HepG2 (cell line): ENCODE measurements at regions not wholly inside any gene's neighbourhood (a gene's known extent, or its start where the extent isn't known, plus 50 kb on each side); places are given as distances from the start of the nearest gene placed in this dataset.
A peak's percentile ranks its signal among the peaks of the same experiment; 100 is the strongest.

Experiments
- EP300 ChIP-seq, 3 experiments: sonication (generic) in 1 of 3; formaldehyde crosslinking in 1 of 3; IDR thresholded peaks; 2 replicates each; pipeline versions ENCODE4 v1.5.1 to v1.6.1; 2011 to 2020; ENCODE audit warnings: low read depth in 2 of 3, low read length in 2 of 3, borderline replicate concordance in 1 of 3, improper control_type of control experiment in 1 of 3, mild to moderate bottlenecking in 1 of 3, missing genetic modification reagents in 1 of 3, moderate library complexity in 1 of 3
- HNRNPLL ChIP-seq: fragments of 200-400 bp; formaldehyde crosslinking; IDR thresholded peaks from 2 replicates; pipeline ENCODE4 v1.6.1; 2017; ENCODE audit warnings: mild to moderate bottlenecking, low read depth, low read length; ENCODE audit not compliant: poor library complexity, severe bottlenecking
- KLF11 ChIP-seq: IDR thresholded peaks from 2 replicates; pipeline ENCODE4 v1.6.1; 2016; ENCODE audit warnings: missing compliant biosample characterization
- KLF9 ChIP-seq: IDR thresholded peaks from 2 replicates; pipeline ENCODE4 v1.6.1; 2016; ENCODE audit warnings: low read depth
- NFIB ChIP-seq: sonication (generic); formaldehyde crosslinking; IDR thresholded peaks from 2 replicates; pipeline ENCODE4 v1.9.0; 2021; ENCODE audit warnings: missing genetic modification reagents, mild to moderate bottlenecking, borderline replicate concordance
- NKX3-1 ChIP-seq: sonication (generic); formaldehyde crosslinking; IDR thresholded peaks from 2 replicates; pipeline ENCODE4 v1.5.0; 2020; ENCODE audit warnings: missing genetic modification reagents
- PHF5A ChIP-seq: IDR thresholded peaks from one replicate; pipeline ENCODE4 v1.6.1; 2018; ENCODE audit warnings: low read depth, missing genetic modification reagents; ENCODE audit not compliant: unreplicated experiment
- ZFYVE20 ChIP-seq: sonication (generic); formaldehyde crosslinking; IDR thresholded peaks from 2 replicates; pipeline ENCODE4 v1.8.0; 2023; ENCODE audit warnings: low read depth, mild to moderate bottlenecking, moderate library complexity, missing genetic modification reagents, borderline replicate concordance
- ZKSCAN8 ChIP-seq: IDR thresholded peaks from 2 replicates; pipeline ENCODE4 v1.6.1; 2016; ENCODE audit warnings: borderline replicate concordance, missing genetic modification reagents, missing compliant biosample characterization
- ZNF101 ChIP-seq: sonication (generic); formaldehyde crosslinking; IDR thresholded peaks from 2 replicates; pipeline ENCODE4 v1.4.0; 2020; ENCODE audit warnings: mild to moderate bottlenecking, low read depth, missing genetic modification reagents, borderline replicate concordance
- ZNF264 ChIP-seq: sonication (generic); formaldehyde crosslinking; IDR thresholded peaks from 2 replicates; pipeline ENCODE4 v1.4.0; 2020; ENCODE audit warnings: missing genetic modification reagents
- ZNF383 ChIP-seq: sonication (generic); formaldehyde crosslinking; IDR thresholded peaks from 2 replicates; pipeline ENCODE4 v1.4.0; 2020; ENCODE audit warnings: missing genetic modification reagents, mild to moderate bottlenecking, borderline replicate concordance
- ZNF501 ChIP-seq: sonication (generic); formaldehyde crosslinking; IDR thresholded peaks from 2 replicates; pipeline ENCODE4 v1.5.1; 2020; ENCODE audit warnings: mild to moderate bottlenecking, moderate library complexity, missing genetic modification reagents
- ZNF678 ChIP-seq: sonication (generic); formaldehyde crosslinking; IDR thresholded peaks from 2 replicates; pipeline ENCODE4 v1.4.0; 2020; ENCODE audit warnings: mild to moderate bottlenecking, missing genetic modification reagents
- TF ChIP-seq, protein P1 (sequence below): sonication (generic); formaldehyde crosslinking; IDR thresholded peaks from 2 replicates; pipeline ENCODE4 v1.5.1; 2020; ENCODE audit warnings: missing genetic modification reagents, mild to moderate bottlenecking, borderline replicate concordance
- TF ChIP-seq, protein P2 (sequence below): sonication (generic); formaldehyde crosslinking; IDR thresholded peaks from 2 replicates; pipeline ENCODE4 v1.4.0; 2020; ENCODE audit warnings: missing genetic modification reagents
- TF ChIP-seq, protein P3 (sequence below): sonication (generic); formaldehyde crosslinking; IDR thresholded peaks from 2 replicates; pipeline ENCODE4 v1.5.0; 2020; ENCODE audit warnings: missing genetic modification reagents

DNA sequence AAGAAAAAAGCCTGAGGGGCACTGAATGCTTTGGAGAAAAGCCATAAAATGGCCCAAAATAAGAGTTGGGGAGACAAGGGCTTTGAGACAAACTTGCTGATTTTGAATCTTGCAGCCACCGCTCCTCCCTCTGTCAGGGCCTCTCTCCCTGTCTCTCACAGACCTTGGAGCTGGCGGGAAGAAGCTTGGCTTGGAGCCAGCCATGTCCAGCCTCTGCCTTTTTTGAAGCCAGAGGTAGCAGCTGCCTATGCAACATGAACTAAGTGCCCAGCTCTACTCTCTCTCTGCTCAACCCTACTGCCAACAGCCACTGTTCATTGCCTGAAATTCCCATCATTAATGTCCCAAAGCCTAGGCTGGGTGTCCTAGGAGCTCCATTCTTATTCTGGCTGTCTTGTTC, 63.7 kb upstream of the CTNNBL1 start (continued):
- TF ChIP-seq HNRNPLL (no peak), NFIB (CRISPR knock-in tag) (no peak), ZKSCAN8 (no peak), KLF9 (CRISPR knock-in tag) (no peak), PHF5A (CRISPR knock-in tag) (no peak), EP300 (IDR thresholded peaks at IDR 0.05; ENCODE audit: low read depth in 2 of 2, low read length in 2 of 2) (no peak), EP300 (CRISPR knock-in tag; IDR thresholded peaks at IDR 0.05; ENCODE audit: borderline replicate concordance) (no peak), ZNF678 (CRISPR knock-in tag) (no peak), KLF11 (CRISPR knock-in tag) (no peak), ZFYVE20 (CRISPR knock-in tag) (no peak), ZNF383 (CRISPR knock-in tag) (no peak), ZNF501 (CRISPR knock-in tag) (no peak), NKX3-1 (CRISPR knock-in tag) (no peak), ZNF101 (CRISPR knock-in tag) (no peak), ZNF264 (no peak)
- TF ChIP-seq, protein P1, sequence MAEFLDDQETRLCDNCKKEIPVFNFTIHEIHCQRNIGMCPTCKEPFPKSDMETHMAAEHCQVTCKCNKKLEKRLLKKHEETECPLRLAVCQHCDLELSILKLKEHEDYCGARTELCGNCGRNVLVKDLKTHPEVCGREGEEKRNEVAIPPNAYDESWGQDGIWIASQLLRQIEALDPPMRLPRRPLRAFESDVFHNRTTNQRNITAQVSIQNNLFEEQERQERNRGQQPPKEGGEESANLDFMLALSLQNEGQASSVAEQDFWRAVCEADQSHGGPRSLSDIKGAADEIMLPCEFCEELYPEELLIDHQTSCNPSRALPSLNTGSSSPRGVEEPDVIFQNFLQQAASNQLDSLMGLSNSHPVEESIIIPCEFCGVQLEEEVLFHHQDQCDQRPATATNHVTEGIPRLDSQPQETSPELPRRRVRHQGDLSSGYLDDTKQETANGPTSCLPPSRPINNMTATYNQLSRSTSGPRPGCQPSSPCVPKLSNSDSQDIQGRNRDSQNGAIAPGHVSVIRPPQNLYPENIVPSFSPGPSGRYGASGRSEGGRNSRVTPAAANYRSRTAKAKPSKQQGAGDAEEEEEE, result no peak
- TF ChIP-seq, protein P2, sequence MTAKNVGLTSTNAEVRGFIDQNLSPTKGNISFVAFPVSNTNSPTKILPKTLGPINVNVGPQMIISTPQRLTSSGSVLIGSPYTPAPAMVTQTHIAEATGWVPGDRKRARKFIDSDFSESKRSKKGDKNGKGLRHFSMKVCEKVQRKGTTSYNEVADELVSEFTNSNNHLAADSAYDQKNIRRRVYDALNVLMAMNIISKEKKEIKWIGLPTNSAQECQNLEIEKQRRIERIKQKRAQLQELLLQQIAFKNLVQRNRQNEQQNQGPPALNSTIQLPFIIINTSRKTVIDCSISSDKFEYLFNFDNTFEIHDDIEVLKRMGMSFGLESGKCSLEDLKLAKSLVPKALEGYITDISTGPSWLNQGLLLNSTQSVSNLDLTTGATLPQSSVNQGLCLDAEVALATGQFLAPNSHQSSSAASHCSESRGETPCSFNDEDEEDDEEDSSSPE (CRISPR knock-in tag), result peak; percentile 79
- TF ChIP-seq, protein P3, sequence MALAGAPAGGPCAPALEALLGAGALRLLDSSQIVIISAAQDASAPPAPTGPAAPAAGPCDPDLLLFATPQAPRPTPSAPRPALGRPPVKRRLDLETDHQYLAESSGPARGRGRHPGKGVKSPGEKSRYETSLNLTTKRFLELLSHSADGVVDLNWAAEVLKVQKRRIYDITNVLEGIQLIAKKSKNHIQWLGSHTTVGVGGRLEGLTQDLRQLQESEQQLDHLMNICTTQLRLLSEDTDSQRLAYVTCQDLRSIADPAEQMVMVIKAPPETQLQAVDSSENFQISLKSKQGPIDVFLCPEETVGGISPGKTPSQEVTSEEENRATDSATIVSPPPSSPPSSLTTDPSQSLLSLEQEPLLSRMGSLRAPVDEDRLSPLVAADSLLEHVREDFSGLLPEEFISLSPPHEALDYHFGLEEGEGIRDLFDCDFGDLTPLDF (CRISPR knock-in tag), result no peak
